ENCODE measurements at regions not wholly inside any gene's neighbourhood (a gene's known extent, or its start where the extent isn't known, plus 50 kb on each side); places are given as distances from the start of the nearest gene placed in this dataset.

DNA sequence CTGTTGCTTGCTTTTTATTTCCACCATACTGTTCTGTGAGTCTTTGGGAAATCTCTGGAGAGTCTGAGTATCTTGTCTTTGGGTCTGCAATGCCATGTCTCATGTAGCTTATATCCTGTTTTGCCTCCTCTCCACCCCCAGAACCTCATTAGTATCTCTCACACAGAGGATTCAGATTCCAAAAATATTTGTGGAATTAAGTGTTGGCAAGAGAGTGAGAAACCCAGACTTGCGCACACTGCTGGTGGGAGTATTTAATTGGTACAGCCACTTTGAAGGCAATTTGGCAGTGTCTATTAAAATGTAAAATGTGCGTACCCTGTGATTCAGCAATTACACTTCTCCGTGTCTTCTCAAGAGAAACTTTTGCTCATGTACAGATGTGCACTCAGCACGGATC is 68.6 kb downstream of the ZNF621 start:
- Histone ChIP-seq H3K27me3 (ENCODE audit: control insufficient read depth in 1 of 2, insufficient read depth in 2 of 2, low read length in 2 of 2) (no peaks in the 10 kb centered on the region), H3K36me3 (ENCODE audit: control insufficient read depth in 1 of 2, insufficient read depth in 2 of 2, low read length in 2 of 2) (no peaks in the 10 kb centered on the region), H3K4me1 (ENCODE audit: control insufficient read depth in 1 of 2, insufficient read depth in 2 of 2, low read length in 2 of 2) (no peaks in the 10 kb centered on the region), H3K9me3 (ENCODE audit: control insufficient read depth in 1 of 2, low read length in 2 of 2) (no peaks in the 10 kb centered on the region), H3K4me3 (ENCODE audit: low read depth in 1 of 2, low read length in 2 of 2) (no peak overlapping the region), H3K9ac (ENCODE audit: low read depth in 1 of 2, low read length in 2 of 2) (no peak overlapping the region), H3K27ac (ENCODE audit: low read depth, low read length) (no peak overlapping the region)

DNA sequence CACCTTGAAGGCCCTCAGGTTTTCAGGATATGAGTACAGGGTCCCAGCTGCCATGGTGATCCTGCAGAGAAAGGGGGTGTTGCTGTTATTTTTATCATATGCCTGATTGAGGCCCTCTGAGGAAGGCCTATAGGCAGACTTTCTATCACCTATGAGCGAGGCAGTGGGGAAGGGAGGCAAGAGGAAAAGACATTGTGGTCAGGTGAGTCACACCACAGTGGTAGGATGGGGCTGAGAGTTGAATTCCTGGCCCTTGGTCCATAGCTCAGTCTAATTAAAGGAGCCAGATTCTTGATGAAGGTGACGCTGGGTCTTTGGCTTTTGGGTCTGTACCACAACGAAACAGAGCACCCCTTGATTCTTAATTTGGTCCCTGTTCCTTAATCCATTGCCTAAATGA is 72.7 kb downstream of the ZNF621 start:
- no peaks in the 10 kb centered on the region for H3K36me3 ChIP-seq (ENCODE audit: control insufficient read depth in 1 of 2, insufficient read depth in 2 of 2, low read length in 2 of 2)
- H3K9me3 ChIP-seq (ENCODE audit: control insufficient read depth in 1 of 2, low read length in 2 of 2): no peaks in the 10 kb centered on the region
- no peak overlapping the region for H3K9ac ChIP-seq (ENCODE audit: low read depth in 1 of 2, low read length in 2 of 2)
- no peak overlapping the region for H3K27ac ChIP-seq (ENCODE audit: low read depth, low read length)
- H3K4me1 ChIP-seq (ENCODE audit: control insufficient read depth in 1 of 2, insufficient read depth in 2 of 2, low read length in 2 of 2): no peaks in the 10 kb centered on the region
- H3K27me3 ChIP-seq (ENCODE audit: control insufficient read depth in 1 of 2, insufficient read depth in 2 of 2, low read length in 2 of 2): no peaks in the 10 kb centered on the region
- H3K4me3 ChIP-seq (ENCODE audit: low read depth in 1 of 2, low read length in 2 of 2): no peak overlapping the region

DNA sequence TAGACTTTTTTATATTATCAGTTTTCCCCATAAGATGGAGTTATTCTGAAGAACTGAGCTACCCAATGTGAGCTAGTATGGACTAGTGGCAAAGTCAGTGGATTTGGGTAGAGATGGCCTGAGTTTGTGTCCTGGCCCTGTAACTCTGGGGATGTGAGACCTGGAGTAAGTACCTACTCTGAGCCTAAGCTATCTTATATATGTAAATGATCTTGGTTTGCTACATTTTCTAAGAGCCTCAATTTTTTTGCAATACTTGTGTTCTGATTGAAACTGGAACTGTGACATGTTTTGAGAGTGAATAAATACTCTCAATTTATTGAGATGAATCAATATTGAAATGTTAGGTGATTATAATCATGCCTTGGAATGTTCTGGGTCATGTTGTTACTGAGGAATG is 73.6 kb downstream of the ZNF621 start:
- H3K9ac ChIP-seq (ENCODE audit: low read depth in 1 of 2, low read length in 2 of 2): no peak overlapping the region
- no peak overlapping the region for H3K4me3 ChIP-seq (ENCODE audit: low read depth in 1 of 2, low read length in 2 of 2)
- H3K27me3 ChIP-seq (ENCODE audit: control insufficient read depth in 1 of 2, insufficient read depth in 2 of 2, low read length in 2 of 2): no peaks in the 10 kb centered on the region
- H3K36me3 ChIP-seq (ENCODE audit: control insufficient read depth in 1 of 2, insufficient read depth in 2 of 2, low read length in 2 of 2): no peaks in the 10 kb centered on the region
- H3K4me1 ChIP-seq (ENCODE audit: control insufficient read depth in 1 of 2, insufficient read depth in 2 of 2, low read length in 2 of 2): no peaks in the 10 kb centered on the region
- H3K9me3 ChIP-seq (ENCODE audit: control insufficient read depth in 1 of 2, low read length in 2 of 2): peaks cover 0 to 2% of the 10 kb centered on the region in 2 donors
- H3K27ac ChIP-seq (ENCODE audit: low read depth, low read length): no peak overlapping the region

DNA sequence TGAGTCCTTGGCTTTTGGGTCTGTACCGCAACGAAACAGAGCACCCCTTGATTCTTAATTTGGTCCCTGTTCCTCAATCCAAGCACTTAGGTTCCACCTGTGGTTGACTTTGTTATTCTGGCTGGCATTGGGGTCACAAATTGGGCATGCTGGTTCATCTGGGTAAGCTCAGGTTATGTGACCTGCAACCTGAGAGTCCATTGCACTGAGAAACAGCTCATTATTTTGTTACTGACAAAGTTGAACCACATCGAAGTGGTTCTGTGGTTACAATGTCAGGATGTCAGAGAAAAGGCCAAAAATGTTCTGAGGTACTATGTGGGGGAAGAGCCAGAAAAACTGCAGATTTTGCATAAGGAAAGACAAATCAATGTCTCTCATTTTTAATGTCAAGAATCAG is 74.2 kb downstream of the ZNF621 start:
- Histone ChIP-seq H3K27ac (ENCODE audit: low read depth, low read length) (no peak overlapping the region), H3K27me3 (ENCODE audit: control insufficient read depth in 1 of 2, insufficient read depth in 2 of 2, low read length in 2 of 2) (no peaks in the 10 kb centered on the region), H3K4me1 (ENCODE audit: control insufficient read depth in 1 of 2, insufficient read depth in 2 of 2, low read length in 2 of 2) (no peaks in the 10 kb centered on the region), H3K4me3 (ENCODE audit: low read depth in 1 of 2, low read length in 2 of 2) (no peak overlapping the region), H3K36me3 (ENCODE audit: control insufficient read depth in 1 of 2, insufficient read depth in 2 of 2, low read length in 2 of 2) (no peaks in the 10 kb centered on the region), H3K9ac (ENCODE audit: low read depth in 1 of 2, low read length in 2 of 2) (no peak overlapping the region), H3K9me3 (ENCODE audit: control insufficient read depth in 1 of 2, low read length in 2 of 2) (peaks cover 0 to 2% of the 10 kb centered on the region in 2 donors)

DNA sequence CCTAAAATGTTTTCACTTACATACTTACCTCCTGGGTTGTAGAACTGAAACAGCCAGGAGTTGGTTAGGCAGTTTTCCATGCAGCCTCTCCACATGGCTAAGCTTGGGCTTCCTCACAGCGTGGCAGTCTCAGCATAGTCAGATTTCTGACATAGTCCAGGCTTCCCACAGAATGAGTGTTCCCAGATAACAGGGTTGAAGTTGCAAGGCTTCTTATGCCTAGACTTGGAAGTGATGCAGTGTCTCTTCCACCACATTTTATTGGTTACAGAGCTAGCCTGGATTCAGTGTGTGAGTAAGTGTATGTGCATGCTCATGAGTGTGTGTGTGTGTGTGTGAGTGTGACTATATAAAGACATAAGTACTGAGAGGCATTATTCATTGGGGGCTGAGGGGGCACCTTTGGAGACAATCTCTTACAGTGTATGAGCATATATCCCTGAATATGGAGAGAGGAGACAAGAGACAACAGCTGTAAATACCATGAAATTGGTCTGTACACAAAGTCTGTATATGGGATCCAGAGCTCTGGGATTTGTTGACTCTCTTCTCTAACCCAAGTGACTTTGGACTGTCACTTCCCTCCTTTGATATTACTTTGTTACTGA is 78.1 kb downstream of the ZNF621 start:
- H3K4me3 ChIP-seq (ENCODE audit: low read depth in 1 of 2, low read length in 2 of 2): no peak overlapping the region
- no peak overlapping the region for H3K27ac ChIP-seq (ENCODE audit: low read depth, low read length)
- no peaks in the 10 kb centered on the region for H3K4me1 ChIP-seq (ENCODE audit: control insufficient read depth in 1 of 2, insufficient read depth in 2 of 2, low read length in 2 of 2)
- H3K27me3 ChIP-seq (ENCODE audit: control insufficient read depth in 1 of 2, insufficient read depth in 2 of 2, low read length in 2 of 2): no peaks in the 10 kb centered on the region
- no peak overlapping the region for H3K9ac ChIP-seq (ENCODE audit: low read depth in 1 of 2, low read length in 2 of 2)
- no peaks in the 10 kb centered on the region for H3K36me3 ChIP-seq (ENCODE audit: control insufficient read depth in 1 of 2, insufficient read depth in 2 of 2, low read length in 2 of 2)
- H3K9me3 ChIP-seq (ENCODE audit: control insufficient read depth in 1 of 2, low read length in 2 of 2): peaks cover 0 to 2% of the 10 kb centered on the region in 2 donors

DNA sequence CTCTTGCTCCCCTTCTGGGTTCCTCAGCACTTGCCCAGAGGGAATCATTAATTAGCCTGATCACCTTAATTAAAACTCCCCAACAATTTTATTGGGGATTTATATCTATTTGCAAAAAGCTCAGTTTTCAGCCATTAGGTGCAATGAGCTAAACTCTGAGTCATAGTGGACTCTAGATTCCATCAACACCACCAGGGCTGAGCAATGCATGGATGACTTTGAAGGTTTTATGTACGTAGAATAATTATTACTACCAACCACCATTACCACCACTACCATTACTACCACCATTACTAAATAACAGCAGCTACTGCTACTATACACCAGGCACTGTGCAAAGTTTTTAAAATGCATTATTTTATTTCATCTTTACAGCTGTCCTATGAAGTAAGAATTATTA is 81.2 kb downstream of the ZNF621 start:
- Histone ChIP-seq H3K27me3 (ENCODE audit: control insufficient read depth in 1 of 2, insufficient read depth in 2 of 2, low read length in 2 of 2) (no peaks in the 10 kb centered on the region), H3K4me1 (ENCODE audit: control insufficient read depth in 1 of 2, insufficient read depth in 2 of 2, low read length in 2 of 2) (no peaks in the 10 kb centered on the region), H3K9ac (ENCODE audit: low read depth in 1 of 2, low read length in 2 of 2) (no peak overlapping the region), H3K27ac (ENCODE audit: low read depth, low read length) (no peak overlapping the region), H3K36me3 (ENCODE audit: control insufficient read depth in 1 of 2, insufficient read depth in 2 of 2, low read length in 2 of 2) (no peaks in the 10 kb centered on the region), H3K9me3 (ENCODE audit: control insufficient read depth in 1 of 2, low read length in 2 of 2) (peaks cover 0 to 2% of the 10 kb centered on the region in 2 donors), H3K4me3 (ENCODE audit: low read depth in 1 of 2, low read length in 2 of 2) (no peak overlapping the region)

DNA sequence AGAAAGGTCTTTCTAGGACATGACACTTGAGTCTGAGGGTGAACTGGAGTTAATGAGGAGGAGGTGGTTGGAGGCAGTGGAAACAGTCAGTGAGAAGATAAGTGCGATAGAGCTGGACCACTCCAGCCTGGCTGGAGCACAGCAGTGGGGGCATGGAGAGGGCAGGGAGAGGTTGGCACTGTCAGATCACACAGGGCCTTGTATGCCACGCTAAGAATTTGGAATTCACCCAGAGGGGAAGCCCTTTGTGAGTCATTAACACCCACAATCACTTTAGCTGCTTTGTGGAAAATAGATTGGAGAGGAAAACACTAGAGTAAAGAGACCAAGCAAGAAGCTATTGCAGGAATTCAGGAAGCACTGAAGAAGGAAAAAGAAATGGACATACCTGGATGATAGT is 83.3 kb downstream of the ZNF621 start:
- no peak overlapping the region for H3K27ac ChIP-seq (ENCODE audit: low read depth, low read length)
- no peaks in the 10 kb centered on the region for H3K27me3 ChIP-seq (ENCODE audit: control insufficient read depth in 1 of 2, insufficient read depth in 2 of 2, low read length in 2 of 2)
- H3K36me3 ChIP-seq (ENCODE audit: control insufficient read depth in 1 of 2, insufficient read depth in 2 of 2, low read length in 2 of 2): no peaks in the 10 kb centered on the region
- H3K4me1 ChIP-seq (ENCODE audit: control insufficient read depth in 1 of 2, insufficient read depth in 2 of 2, low read length in 2 of 2): no peaks in the 10 kb centered on the region
- no peaks in the 10 kb centered on the region for H3K9me3 ChIP-seq (ENCODE audit: control insufficient read depth in 1 of 2, low read length in 2 of 2)
- H3K9ac ChIP-seq (ENCODE audit: low read depth in 1 of 2, low read length in 2 of 2): no peak overlapping the region
- H3K4me3 ChIP-seq (ENCODE audit: low read depth in 1 of 2, low read length in 2 of 2): no peak overlapping the region

DNA sequence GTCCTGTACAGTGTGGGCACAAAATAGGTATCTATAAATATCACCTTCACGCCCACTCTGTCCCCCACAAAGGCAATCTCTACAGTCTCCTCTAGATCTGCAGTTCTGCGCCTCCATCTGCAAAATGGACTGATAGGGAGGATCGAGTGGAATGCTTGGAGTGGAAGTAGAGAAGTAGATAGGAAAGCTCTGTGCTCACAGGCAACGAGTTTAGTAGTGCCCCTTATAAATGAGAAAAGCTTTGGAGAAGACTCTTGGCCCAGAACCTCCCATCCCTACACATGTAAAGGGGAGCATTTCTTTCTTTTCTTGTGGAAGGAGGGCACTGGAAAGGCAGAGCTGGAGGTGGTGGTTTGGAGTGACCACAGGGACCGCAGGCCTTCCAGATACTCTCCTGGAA is 88.5 kb downstream of the ZNF621 start:
- H3K4me3 ChIP-seq (ENCODE audit: low read depth in 1 of 2, low read length in 2 of 2): no peak overlapping the region
- no peak overlapping the region for H3K27ac ChIP-seq (ENCODE audit: low read depth, low read length)
- no peak overlapping the region for H3K9ac ChIP-seq (ENCODE audit: low read depth in 1 of 2, low read length in 2 of 2)
- no peaks in the 10 kb centered on the region for H3K9me3 ChIP-seq (ENCODE audit: control insufficient read depth in 1 of 2, low read length in 2 of 2)
- H3K27me3 ChIP-seq (ENCODE audit: control insufficient read depth in 1 of 2, insufficient read depth in 2 of 2, low read length in 2 of 2): peaks cover 9 to 20% of the 10 kb centered on the region in 2 donors
- H3K4me1 ChIP-seq (ENCODE audit: control insufficient read depth in 1 of 2, insufficient read depth in 2 of 2, low read length in 2 of 2): no peaks in the 10 kb centered on the region
- no peaks in the 10 kb centered on the region for H3K36me3 ChIP-seq (ENCODE audit: control insufficient read depth in 1 of 2, insufficient read depth in 2 of 2, low read length in 2 of 2)

DNA sequence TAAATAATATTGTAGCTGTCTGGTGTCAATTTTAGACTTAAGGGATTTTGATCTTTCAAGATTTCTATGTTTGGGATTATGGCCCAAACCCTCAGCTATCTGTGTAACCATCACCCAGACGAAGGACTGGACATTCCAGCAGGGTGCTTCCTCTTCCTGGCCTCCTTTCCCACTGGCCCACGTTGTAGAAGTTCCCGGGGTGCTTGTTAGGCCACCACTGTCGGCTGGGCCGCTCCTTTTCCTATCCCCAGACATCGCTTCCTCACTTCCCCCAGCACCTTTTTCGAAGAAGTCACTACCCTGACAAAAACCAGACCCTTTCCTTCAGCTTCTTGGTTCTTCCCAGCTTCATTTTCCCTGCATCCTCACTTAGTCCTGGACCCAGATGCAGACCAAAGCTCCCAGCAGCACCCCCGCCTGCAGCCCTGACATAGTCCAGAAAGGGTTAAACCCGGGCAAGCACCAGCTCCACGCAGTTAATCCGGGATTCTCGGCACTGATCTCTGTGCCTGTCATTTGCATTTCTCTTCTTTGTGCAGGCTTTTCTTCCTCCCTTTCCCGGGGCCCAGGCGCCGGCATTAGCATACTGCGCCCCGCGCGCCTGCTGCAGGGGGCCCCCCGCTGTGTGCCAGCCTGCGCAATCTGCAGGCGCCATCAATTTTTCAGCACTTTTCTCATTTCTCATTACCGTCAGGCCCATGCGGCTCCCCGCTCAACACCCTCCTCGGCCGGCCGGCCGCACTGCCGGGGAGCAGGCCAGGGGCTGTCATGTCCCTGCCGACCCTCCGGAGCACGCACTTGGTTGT is 90.6 kb downstream of the ZNF621 start:
- no peaks in the 10 kb centered on the region for H3K9me3 ChIP-seq (ENCODE audit: control insufficient read depth in 1 of 2, low read length in 2 of 2)
- H3K27me3 ChIP-seq (ENCODE audit: control insufficient read depth in 1 of 2, insufficient read depth in 2 of 2, low read length in 2 of 2): peaks cover 9 to 20% of the 10 kb centered on the region in 2 donors
- no peak overlapping the region for H3K9ac ChIP-seq (ENCODE audit: low read depth in 1 of 2, low read length in 2 of 2)
- no peaks in the 10 kb centered on the region for H3K4me1 ChIP-seq (ENCODE audit: control insufficient read depth in 1 of 2, insufficient read depth in 2 of 2, low read length in 2 of 2)
- H3K36me3 ChIP-seq (ENCODE audit: control insufficient read depth in 1 of 2, insufficient read depth in 2 of 2, low read length in 2 of 2): no peaks in the 10 kb centered on the region
- H3K27ac ChIP-seq (ENCODE audit: low read depth, low read length): no peak overlapping the region
- H3K4me3 ChIP-seq (ENCODE audit: low read depth in 1 of 2, low read length in 2 of 2): no peak overlapping the region

DNA sequence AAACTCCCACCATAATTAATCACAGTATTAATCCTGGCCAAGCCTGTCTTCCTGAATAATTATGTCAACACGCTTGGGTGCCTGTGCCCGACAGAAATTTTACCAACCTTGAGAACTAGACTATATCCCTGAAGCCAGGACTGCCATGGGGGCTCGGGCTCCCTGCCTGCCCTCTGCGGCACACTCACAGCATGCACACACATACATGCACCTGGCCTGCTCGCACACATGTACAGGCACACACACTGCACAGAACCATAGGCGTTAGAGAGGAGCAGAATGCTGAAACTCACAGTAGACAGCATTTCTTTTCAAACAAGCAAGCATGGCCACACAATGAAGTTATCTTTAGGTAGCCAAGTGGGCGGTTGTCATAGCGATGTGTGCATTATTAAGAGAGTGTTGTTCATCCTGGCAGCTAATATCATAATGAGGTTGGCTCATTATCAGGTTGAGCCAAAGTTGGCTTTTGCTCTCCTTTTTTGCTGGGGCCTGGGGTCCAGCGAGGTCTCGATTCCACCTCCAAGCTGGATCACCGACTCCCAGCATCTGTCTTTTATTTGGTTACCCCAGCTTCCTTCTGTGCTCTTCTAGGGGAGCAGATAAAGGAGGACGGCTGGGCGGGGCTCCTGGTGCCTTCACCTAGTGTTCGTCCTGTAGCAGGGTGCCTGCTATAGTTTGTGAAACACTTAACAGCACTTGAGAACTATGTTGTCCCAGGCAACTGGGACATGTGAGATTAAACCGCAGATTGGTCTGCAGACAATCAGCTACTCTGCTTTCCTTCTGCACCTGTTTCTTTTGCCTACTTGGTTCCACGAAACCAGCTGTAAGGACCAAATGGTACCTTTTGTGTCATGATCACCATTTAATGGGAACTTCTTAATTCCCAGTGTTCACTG is 91.4 kb downstream of the ZNF621 start:
- Histone ChIP-seq H3K36me3 (ENCODE audit: control insufficient read depth in 1 of 2, insufficient read depth in 2 of 2, low read length in 2 of 2) (no peaks in the 10 kb centered on the region), H3K4me1 (ENCODE audit: control insufficient read depth in 1 of 2, insufficient read depth in 2 of 2, low read length in 2 of 2) (no peaks in the 10 kb centered on the region), H3K27ac (ENCODE audit: low read depth, low read length) (no peak overlapping the region), H3K27me3 (ENCODE audit: control insufficient read depth in 1 of 2, insufficient read depth in 2 of 2, low read length in 2 of 2) (peaks cover 9 to 20% of the 10 kb centered on the region in 2 donors), H3K9ac (ENCODE audit: low read depth in 1 of 2, low read length in 2 of 2) (no peak overlapping the region), H3K4me3 (ENCODE audit: low read depth in 1 of 2, low read length in 2 of 2) (no peak overlapping the region), H3K9me3 (ENCODE audit: control insufficient read depth in 1 of 2, low read length in 2 of 2) (no peaks in the 10 kb centered on the region)
